K562 (cell line): ENCODE measurements at regions not wholly inside any gene's neighbourhood (a gene's known extent, or its start where the extent isn't known, plus 50 kb on each side); places are given as distances from the start of the nearest gene placed in this dataset.

Experiments used
- ATAC-seq: fragments of 200-7000 bp; cut with Tn5 transposase; 3 replicates; pipeline ENCODE4 v1.9.1; 2020; ENCODE audit warnings: moderate library complexity
- BruUV-seq: library from RNA; stranded (reverse); fragments of 400-500 nt; replicated peaks from 2 replicates; lab custom pipeline; 2021; lab: Mats Ljungman, UMichigan
- CTCF ChIA-PET: fragments of 300-600 bp; formaldehyde crosslinking; extraction: SDS; loops from one replicate; lab custom pipeline; 2021; ENCODE audit warnings: low intra/inter-chr PET ratio; lab: Yijun Ruan, JAX
- POLR2A ChIA-PET: fragments of 300-600, 350-650 bp; sonication (Branson Sonifier 250); formaldehyde crosslinking; extraction: SDS; loops from one replicate; lab custom pipeline; 2021; ENCODE audit warnings: antibody characterized with exemption, inconsistent platforms; lab: Yijun Ruan, JAX
- DNase-seq, 4 experiments: peaks; one replicate each; pipeline versions ENCODE4 v3.0.0 to v3.0.0-alpha.2; 2011 to 2018; ENCODE audit warnings: low spot score in 3 of 4, mixed read lengths in 3 of 4; ENCODE audit errors: extremely low read depth in 1 of 4
- FAIRE-seq: peaks from 2 replicates; lab custom pipeline; 2011; peaks lifted over from hg19 to GRCh38; lab: Jason Lieb, UNC
- H2AFZ ChIP-seq: 2 replicates; pipeline ENCODE4 v1.6.0; 2011; ENCODE audit warnings: low read depth, low read length, control low read depth, inconsistent platforms
- H3K27ac ChIP-seq: fragments of 200-600 bp; 3 replicates; pipeline ENCODE4 v1.8.0; 2011; ENCODE audit warnings: low read depth, mild to moderate bottlenecking, control low read depth, inconsistent platforms, low read length, moderate library complexity, mixed read lengths; ENCODE audit errors: extremely low read depth
- H3K27me3 ChIP-seq, 2 experiments: fragments of 300-600 bp in 1 of 2; 2 replicates in 1 of 2; 3 replicates in 1 of 2; pipeline versions ENCODE4 v1.6.0 to v1.8.0; 2011; ENCODE audit warnings: inconsistent platforms in 2 of 2, low read length in 2 of 2, mild to moderate bottlenecking in 1 of 2, mixed read lengths in 1 of 2, moderate library complexity in 1 of 2; ENCODE audit not compliant: control insufficient read depth in 2 of 2, insufficient read depth in 2 of 2
- H3K36me3 ChIP-seq: fragments of 300-600 bp; 3 replicates; pipeline ENCODE4 v1.8.0; 2011; ENCODE audit warnings: mild to moderate bottlenecking, low read length, inconsistent platforms; ENCODE audit not compliant: control insufficient read depth, insufficient read depth
- H3K4me1 ChIP-seq, 2 experiments: fragments of 200-600 bp in 1 of 2; replicated peaks in 1 of 2; 2 replicates in 1 of 2; 3 replicates in 1 of 2; pipeline versions ENCODE4 v1.5.1 to v1.8.0; 2011; ENCODE audit warnings: inconsistent platforms in 2 of 2, low read length in 2 of 2, mild to moderate bottlenecking in 1 of 2, mixed read lengths in 1 of 2, moderate library complexity in 1 of 2; ENCODE audit not compliant: control insufficient read depth in 2 of 2, insufficient read depth in 2 of 2
- H3K4me2 ChIP-seq: 2 replicates; pipeline ENCODE4 v1.6.1; 2011; ENCODE audit warnings: low read length, control low read depth, inconsistent platforms, mixed read lengths; ENCODE audit not compliant: insufficient read depth
- H3K4me3 ChIP-seq: fragments of 200-600 bp; sonication (generic), shearing (Covaris generic); 2 replicates; pipeline ENCODE4 v1.5.1; 2016; ENCODE audit warnings: control low read depth, inconsistent platforms
- H3K79me2 ChIP-seq: fragments of 200-600 bp; 3 replicates; pipeline ENCODE4 v1.8.0; 2011; ENCODE audit warnings: low read length, inconsistent platforms; ENCODE audit not compliant: control insufficient read depth, insufficient read depth
- H3K9ac ChIP-seq, 2 experiments: 2 replicates each; pipeline versions ENCODE4 v1.6.0 to v1.6.1; 2011; ENCODE audit warnings: low read depth in 2 of 2, low read length in 2 of 2, control low read depth in 1 of 2, inconsistent platforms in 1 of 2, mild to moderate bottlenecking in 1 of 2, mixed read lengths in 1 of 2; ENCODE audit not compliant: insufficient read depth in 1 of 2
- H3K9me1 ChIP-seq: one replicate; pipeline ENCODE4 v1.6.0; 2011; ENCODE audit warnings: inconsistent platforms, mild to moderate bottlenecking, low read length, moderate library complexity; ENCODE audit not compliant: control insufficient read depth, insufficient read depth
- H3K9me3 ChIP-seq: replicated peaks from 2 replicates; pipeline ENCODE4 v1.5.1; 2011; ENCODE audit warnings: low read depth, low read length, inconsistent platforms; ENCODE audit not compliant: control insufficient read depth, insufficient read depth
- H4K20me1 ChIP-seq: replicated peaks from 2 replicates; pipeline ENCODE4 v1.6.1; 2011; ENCODE audit warnings: low read length, inconsistent platforms, mixed read lengths; ENCODE audit not compliant: control insufficient read depth, insufficient read depth
- CREBBP ChIP-seq: IDR thresholded peaks from one replicate; pipeline ENCODE4 v1.6.1; 2012; ENCODE audit warnings: low read depth, mild to moderate bottlenecking, control low read depth, inconsistent platforms, low read length
- DMBX1 ChIP-seq: fragments of 250-450 bp; sonication (Bioruptor Pico); IDR thresholded peaks from 2 replicates; pipeline ENCODE4 v1.8.0; 2022; ENCODE audit warnings: inconsistent platforms, mild to moderate bottlenecking, moderate library complexity, borderline replicate concordance
- HNRNPLL ChIP-seq: fragments of 200-400 bp; formaldehyde crosslinking; IDR thresholded peaks from 2 replicates; pipeline ENCODE4 v1.6.1; 2017; ENCODE audit warnings: low read length, low read depth, mild to moderate bottlenecking; ENCODE audit not compliant: poor library complexity, severe bottlenecking
- MCM7 ChIP-seq, 2 experiments: fragments of 450-650 bp; IDR thresholded peaks; 2 replicates each; pipeline ENCODE4 v1.6.1; 2016 to 2018
- RFX1 ChIP-seq: fragments of 450-650 bp; IDR thresholded peaks from 2 replicates; pipeline ENCODE4 v1.6.1; 2016; ENCODE audit warnings: mild to moderate bottlenecking, moderate library complexity
- WGBS: fragments of 100-300 bp; shearing (Covaris generic); methylation state at CpG from one replicate; pipeline ENCODE4 v1.1.6; 2016; ENCODE audit warnings: low coverage, mixed read lengths; ENCODE audit not compliant: insufficient coverage; ENCODE audit errors: missing lambda C conversion rate; 5-methylcytosine and 5-hydroxymethylcytosine counted together
- in situ Hi-C: fragments of 300-500 bp; cut with MboI; formaldehyde crosslinking; loops from 4 replicates; pipeline ENCODE4 v1.15.0; 2018; ENCODE audit warnings: inconsistent platforms, mixed read lengths
- intact Hi-C: fragments of 100-400 bp; cut with micrococcal nuclease; formaldehyde crosslinking; loops from 2 replicates; pipeline ENCODE4 v1.14.2; 2022
- TF ChIP-seq, protein P1 (sequence below): sonication (generic); formaldehyde crosslinking; IDR thresholded peaks from 2 replicates; pipeline ENCODE4 v1.8.0; 2022; ENCODE audit warnings: missing genetic modification reagents, mild to moderate bottlenecking, borderline replicate concordance

DNA sequence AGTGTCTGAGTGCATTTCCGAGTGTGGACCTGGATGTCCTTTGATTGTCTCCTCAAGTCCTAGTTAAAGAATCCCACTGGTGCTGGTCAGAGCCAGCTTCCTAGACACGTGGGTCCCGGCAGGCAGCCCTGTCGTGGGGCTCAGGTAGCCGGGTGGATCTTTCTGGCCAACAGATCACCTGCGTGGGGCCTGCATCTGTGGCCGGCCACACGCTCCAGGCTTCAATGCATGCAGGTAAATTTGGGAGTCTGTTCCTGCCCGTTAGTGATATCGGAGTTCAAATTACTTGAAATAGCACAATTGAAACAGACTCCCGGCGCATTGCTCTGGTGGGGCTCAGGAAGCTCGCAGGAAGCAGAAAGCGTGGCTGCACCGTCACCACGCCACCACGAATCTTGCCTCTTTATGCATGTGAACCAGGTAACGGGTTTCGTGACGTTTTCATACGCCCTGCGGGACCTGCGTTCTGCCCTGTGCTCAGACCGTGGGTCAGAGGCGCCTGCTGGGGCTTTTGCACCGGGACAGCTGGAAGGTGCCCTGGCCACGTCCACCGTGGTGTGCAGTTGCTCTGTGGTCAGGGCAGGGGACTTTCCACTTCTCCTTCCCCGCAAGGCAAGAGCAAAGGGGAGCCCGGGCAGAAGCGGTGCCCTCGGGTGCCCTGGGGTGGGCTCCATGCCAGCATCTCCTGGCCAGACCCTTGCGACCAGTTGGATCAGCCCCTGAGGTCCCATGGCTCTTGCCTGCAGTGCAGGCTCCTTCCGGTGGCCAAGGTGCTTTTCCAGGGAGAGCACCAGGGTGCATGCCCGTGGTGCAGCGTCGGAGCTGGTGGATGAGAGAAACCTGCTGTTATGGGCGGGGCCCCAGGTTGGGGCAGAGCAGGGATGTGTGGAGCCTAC, 803.5 kb downstream of the BRD1 start:
- H4K20me1 ChIP-seq, result no peaks in the 10 kb centered on the region
- TF ChIP-seq RFX1, result no peak
- no peak for TF ChIP-seq CREBBP
- TF ChIP-seq HNRNPLL, result no peak
- TF ChIP-seq, protein P1, sequence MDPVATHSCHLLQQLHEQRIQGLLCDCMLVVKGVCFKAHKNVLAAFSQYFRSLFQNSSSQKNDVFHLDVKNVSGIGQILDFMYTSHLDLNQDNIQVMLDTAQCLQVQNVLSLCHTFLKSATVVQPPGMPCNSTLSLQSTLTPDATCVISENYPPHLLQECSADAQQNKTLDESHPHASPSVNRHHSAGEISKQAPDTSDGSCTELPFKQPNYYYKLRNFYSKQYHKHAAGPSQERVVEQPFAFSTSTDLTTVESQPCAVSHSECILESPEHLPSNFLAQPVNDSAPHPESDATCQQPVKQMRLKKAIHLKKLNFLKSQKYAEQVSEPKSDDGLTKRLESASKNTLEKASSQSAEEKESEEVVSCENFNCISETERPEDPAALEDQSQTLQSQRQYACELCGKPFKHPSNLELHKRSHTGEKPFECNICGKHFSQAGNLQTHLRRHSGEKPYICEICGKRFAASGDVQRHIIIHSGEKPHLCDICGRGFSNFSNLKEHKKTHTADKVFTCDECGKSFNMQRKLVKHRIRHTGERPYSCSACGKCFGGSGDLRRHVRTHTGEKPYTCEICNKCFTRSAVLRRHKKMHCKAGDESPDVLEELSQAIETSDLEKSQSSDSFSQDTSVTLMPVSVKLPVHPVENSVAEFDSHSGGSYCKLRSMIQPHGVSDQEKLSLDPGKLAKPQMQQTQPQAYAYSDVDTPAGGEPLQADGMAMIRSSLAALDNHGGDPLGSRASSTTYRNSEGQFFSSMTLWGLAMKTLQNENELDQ, result no peak
- TF ChIP-seq DMBX1 (CRISPR knock-in tag), result no peak
- TF ChIP-seq MCM7 (IDR thresholded peaks at IDR 0.05), result no peak
- no peak overlapping the region for H2AFZ ChIP-seq
- H3K9me1 ChIP-seq, result no peaks in the 10 kb centered on the region
- no peaks in the 10 kb centered on the region for H3K4me1 ChIP-seq
- WGBS, result 2% methylated on average over 29 of the region's 38 CpGs
- no peak overlapping the region; a peak in 1 of 4 replicates for H3K9ac ChIP-seq
- DNase-seq, result no peak
- POLR2A ChIA-PET, result no interaction called here
- no TSS peak for BruUV-seq
- in situ Hi-C loops, result no loop called here
- no peak overlapping the region for H3K27ac ChIP-seq
- no peaks in the 10 kb centered on the region for H3K9me3 ChIP-seq
- no peaks in the 10 kb centered on the region for H3K36me3 ChIP-seq
- intact Hi-C loops, result no loop called here
- H3K27me3 ChIP-seq, result peaks cover 0 to 25% of the 10 kb centered on the region in 2 experiments; a peak in 2 of 5 replicates
- no peak overlapping the region for H3K4me2 ChIP-seq
- no peaks in the 10 kb centered on the region for H3K79me2 ChIP-seq
- ATAC-seq, result no peak
- FAIRE-seq, result no peak
- no peak overlapping the region for H3K4me3 ChIP-seq
- CTCF ChIA-PET, result no interaction called here
